HepG2 (cell line): ENCODE measurements at regions not wholly inside any gene's neighbourhood (a gene's known extent, or its start where the extent isn't known, plus 50 kb on each side); places are given as distances from the start of the nearest gene placed in this dataset.

Source experiments
- ARNTL ChIP-seq: sonication (generic); formaldehyde crosslinking; IDR thresholded peaks from 2 replicates; pipeline ENCODE4 v1.4.0; 2020; ENCODE audit warnings: mild to moderate bottlenecking, missing genetic modification reagents
- CBX5 ChIP-seq: sonication (generic); formaldehyde crosslinking; IDR thresholded peaks from 2 replicates; pipeline ENCODE4 v1.4.0; 2020; ENCODE audit warnings: missing genetic modification reagents, borderline replicate concordance
- CC2D1A ChIP-seq: sonication (generic); formaldehyde crosslinking; IDR thresholded peaks from 2 replicates; pipeline ENCODE4 v1.8.1; 2023; ENCODE audit warnings: mild to moderate bottlenecking, missing genetic modification reagents
- EZH2 ChIP-seq: conservative IDR thresholded peaks from 2 replicates; pipeline ENCODE4 v1.6.1; 2012; ENCODE audit warnings: mild to moderate bottlenecking, low read depth, low read length, moderate library complexity
- GABPA ChIP-seq, 2 experiments: IDR thresholded peaks; 2 replicates each; pipeline ENCODE4 v1.6.1; 2011 to 2016; ENCODE audit warnings: low read depth in 2 of 2, low read length in 1 of 2, missing biosample characterization in 1 of 2, missing genetic modification characterization in 1 of 2
- POLR2A ChIP-seq, 2 experiments: IDR thresholded peaks; 2 replicates each; pipeline ENCODE4 v1.6.1; 2011; ENCODE audit warnings: low read depth in 2 of 2, low read length in 2 of 2, mild to moderate bottlenecking in 1 of 2, moderate library complexity in 1 of 2; ENCODE audit not compliant: insufficient read depth in 1 of 2
- SMAD3 ChIP-seq: sonication (generic); formaldehyde crosslinking; IDR thresholded peaks from 2 replicates; pipeline ENCODE4 v1.4.0; 2020; ENCODE audit warnings: missing genetic modification reagents
- SOX5 ChIP-seq: IDR thresholded peaks from 2 replicates; pipeline ENCODE4 v1.6.1; 2016; ENCODE audit warnings: borderline replicate concordance
- SP1 ChIP-seq, 2 experiments: fragments of 450-650 bp in 1 of 2; sonication (generic) in 1 of 2; formaldehyde crosslinking in 1 of 2; IDR thresholded peaks; 2 replicates each; pipeline versions ENCODE4 v1.4.0 to v1.6.1; 2016 to 2020; ENCODE audit warnings: missing genetic modification reagents in 1 of 2
- ZBTB7A ChIP-seq: sonication (generic); formaldehyde crosslinking; IDR thresholded peaks from 2 replicates; pipeline ENCODE4 v1.8.0; 2022; ENCODE audit warnings: mild to moderate bottlenecking, missing genetic modification reagents
- ZNF234 ChIP-seq: sonication (generic); formaldehyde crosslinking; conservative IDR thresholded peaks from 2 replicates; pipeline ENCODE4 v1.5.1; 2020; ENCODE audit warnings: mild to moderate bottlenecking, missing genetic modification reagents
- ZNF350 ChIP-seq: sonication (generic); formaldehyde crosslinking; IDR thresholded peaks from 2 replicates; pipeline ENCODE4 v1.4.0; 2020; ENCODE audit warnings: mild to moderate bottlenecking, low read depth, missing genetic modification reagents, borderline replicate concordance
- ZNF775 ChIP-seq: sonication (generic); formaldehyde crosslinking; IDR thresholded peaks from 2 replicates; pipeline ENCODE4 v1.4.0; 2020; ENCODE audit warnings: missing genetic modification reagents, mild to moderate bottlenecking, moderate library complexity, borderline replicate concordance
- TF ChIP-seq, protein P1 (sequence below): sonication (generic); formaldehyde crosslinking; IDR thresholded peaks from 2 replicates; pipeline ENCODE4 v1.5.0; 2020; ENCODE audit warnings: mild to moderate bottlenecking, missing genetic modification reagents, moderate library complexity

DNA sequence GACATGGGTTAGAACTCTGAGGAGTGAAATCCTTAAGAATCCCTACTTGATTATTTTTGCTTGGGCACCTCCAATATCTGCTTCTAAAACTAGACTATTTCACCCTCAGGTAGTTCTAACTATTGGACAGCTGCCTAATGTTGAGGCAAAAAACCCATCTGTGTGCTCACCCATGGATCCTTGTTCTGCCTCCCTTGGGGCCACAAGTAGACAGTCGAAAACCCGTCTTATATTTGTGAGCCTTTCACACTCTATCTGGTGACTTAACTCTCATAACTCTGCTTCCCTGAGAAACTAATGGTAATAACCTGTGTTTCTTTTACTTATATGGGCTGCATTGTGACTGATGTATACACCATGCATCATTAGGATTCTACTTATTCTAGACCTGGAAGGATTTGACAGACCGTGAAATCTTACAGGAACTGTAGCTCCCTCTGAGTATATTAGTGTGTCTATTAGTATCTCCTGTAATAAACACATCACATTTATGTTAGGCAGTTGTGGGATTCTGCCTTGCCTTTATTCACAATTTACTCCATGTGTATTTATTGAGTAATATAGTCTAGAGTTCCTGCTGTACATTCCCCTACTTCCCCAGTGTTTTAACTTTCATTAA lies 94.6 kb upstream of the SGCD start:
- TF ChIP-seq, protein P1, sequence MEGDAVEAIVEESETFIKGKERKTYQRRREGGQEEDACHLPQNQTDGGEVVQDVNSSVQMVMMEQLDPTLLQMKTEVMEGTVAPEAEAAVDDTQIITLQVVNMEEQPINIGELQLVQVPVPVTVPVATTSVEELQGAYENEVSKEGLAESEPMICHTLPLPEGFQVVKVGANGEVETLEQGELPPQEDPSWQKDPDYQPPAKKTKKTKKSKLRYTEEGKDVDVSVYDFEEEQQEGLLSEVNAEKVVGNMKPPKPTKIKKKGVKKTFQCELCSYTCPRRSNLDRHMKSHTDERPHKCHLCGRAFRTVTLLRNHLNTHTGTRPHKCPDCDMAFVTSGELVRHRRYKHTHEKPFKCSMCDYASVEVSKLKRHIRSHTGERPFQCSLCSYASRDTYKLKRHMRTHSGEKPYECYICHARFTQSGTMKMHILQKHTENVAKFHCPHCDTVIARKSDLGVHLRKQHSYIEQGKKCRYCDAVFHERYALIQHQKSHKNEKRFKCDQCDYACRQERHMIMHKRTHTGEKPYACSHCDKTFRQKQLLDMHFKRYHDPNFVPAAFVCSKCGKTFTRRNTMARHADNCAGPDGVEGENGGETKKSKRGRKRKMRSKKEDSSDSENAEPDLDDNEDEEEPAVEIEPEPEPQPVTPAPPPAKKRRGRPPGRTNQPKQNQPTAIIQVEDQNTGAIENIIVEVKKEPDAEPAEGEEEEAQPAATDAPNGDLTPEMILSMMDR (CRISPR knock-in tag) = no peak
- TF ChIP-seq CBX5 (no peak), ZBTB7A (CRISPR knock-in tag) (no peak), SP1 (IDR thresholded peaks at IDR 0.05) (no peak), SP1 (CRISPR knock-in tag; IDR thresholded peaks at IDR 0.05) (no peak), ARNTL (no peak), ZNF775 (CRISPR knock-in tag) (no peak), SOX5 (CRISPR knock-in tag) (no peak), CC2D1A (no peak), SMAD3 (CRISPR knock-in tag) (no peak), ZNF234 (CRISPR knock-in tag) (no peak), POLR2A (IDR thresholded peaks at IDR 0.05; ENCODE audit: insufficient read depth in 1 of 2, low read depth in 2 of 2, low read length in 2 of 2) (no peak), GABPA (IDR thresholded peaks at IDR 0.05; ENCODE audit: low read depth, low read length) (no peak), GABPA (CRISPR knock-in tag; IDR thresholded peaks at IDR 0.05; ENCODE audit: low read depth) (no peak), EZH2 (no peak), ZNF350 (CRISPR knock-in tag) (no peak)
